ENCODE measurements at regions not wholly inside any gene's neighbourhood (a gene's known extent, or its start where the extent isn't known, plus 50 kb on each side); places are given as distances from the start of the nearest gene placed in this dataset.
"Not testable (repeated sequence)": the region's sequence is repeated elsewhere in the genome, so short reads cannot be mapped to it uniquely, and the experiment has no call there.

DNA sequence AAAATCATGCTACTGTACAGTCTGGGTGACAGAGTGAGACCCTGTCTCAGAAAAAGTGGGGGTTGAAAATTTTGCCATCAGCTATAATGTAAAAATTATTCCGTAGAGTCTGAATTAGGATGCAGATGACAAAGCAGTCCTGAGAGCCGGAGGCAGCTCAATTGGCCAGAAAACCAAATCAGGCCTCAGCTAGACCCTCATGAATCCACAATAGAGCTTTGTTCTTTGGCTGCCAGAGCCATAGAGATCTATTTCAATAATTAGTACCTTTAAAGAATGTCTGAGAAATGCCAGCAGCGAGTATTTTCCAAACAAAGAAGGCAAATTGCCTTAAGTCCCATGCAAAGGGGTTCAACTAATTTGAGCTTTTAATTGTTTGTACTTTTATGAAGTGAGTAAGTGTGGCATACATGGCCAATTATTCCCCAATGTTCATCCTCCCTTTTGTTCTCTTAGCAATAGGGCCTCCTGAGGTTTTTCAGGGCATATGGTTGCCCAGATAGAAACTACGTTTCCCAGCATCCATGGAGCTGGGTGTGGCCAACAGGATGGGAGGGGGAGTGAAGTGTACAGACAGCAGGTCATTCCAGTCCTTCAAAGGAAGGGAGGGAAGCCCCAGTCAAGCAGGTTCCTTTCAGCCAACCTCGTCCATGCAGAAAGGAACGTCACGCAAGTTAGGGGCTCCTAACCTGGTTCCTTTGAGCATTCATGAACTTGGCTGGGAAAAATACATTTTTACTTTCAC is 211.3 kb upstream of the APCDD1 start:
- DNase-seq (ENCODE audit: low read depth in 2 of 3, low spot score in 1 of 3): no peak

GRCh38 chr18:10244341-10244740 is 210.1 kb upstream of the APCDD1 start:
- no peak for DNase-seq (ENCODE audit: low read depth in 2 of 3, low spot score in 1 of 3)

GRCh38 chr18:10245031-10245845 is 209.2 kb upstream of the APCDD1 start:
- DNase-seq (ENCODE audit: low read depth in 2 of 3, low spot score in 1 of 3): no peak

GRCh38 chr18:10245846-10246175 is 208.6 kb upstream of the APCDD1 start:
- DNase-seq (ENCODE audit: low read depth in 2 of 3, low spot score in 1 of 3): no peak

DNA sequence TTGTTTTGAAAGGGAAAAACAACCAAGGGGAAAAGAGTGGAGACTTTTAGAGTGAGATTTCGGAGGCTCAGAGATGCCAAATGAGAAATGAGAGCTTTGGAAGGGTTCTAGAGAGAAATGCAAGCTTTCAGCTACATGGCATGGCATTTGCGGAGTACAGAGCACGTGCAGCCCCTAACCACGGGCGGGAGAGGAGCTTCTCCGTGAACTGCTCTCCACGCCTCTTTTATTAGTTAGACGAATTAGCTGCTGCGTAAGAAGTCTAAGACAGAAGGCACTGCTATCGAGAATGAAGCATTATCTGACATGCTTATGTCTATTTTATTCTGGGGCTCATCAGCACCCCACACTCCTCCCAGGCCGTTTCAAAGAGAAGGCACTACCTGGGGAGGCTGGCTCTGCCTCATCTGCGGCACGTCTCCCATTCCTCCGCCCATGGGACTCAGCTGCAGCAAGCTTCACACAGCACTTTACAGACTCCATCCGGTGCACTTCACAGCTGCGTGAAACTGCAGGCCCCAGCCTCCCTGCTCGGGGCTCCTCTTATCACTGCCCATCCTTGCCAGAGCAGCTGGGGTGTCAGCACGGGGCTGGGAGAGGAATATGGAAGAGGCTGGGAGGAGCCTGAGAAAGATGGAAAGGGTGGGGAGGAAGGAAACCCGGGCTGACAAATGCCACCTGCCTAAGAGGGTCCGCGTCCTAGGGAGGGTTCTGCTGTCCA is 207.3 kb upstream of the APCDD1 start:
- DNase-seq (ENCODE audit: low read depth in 2 of 3, low spot score in 1 of 3): no peak

DNA sequence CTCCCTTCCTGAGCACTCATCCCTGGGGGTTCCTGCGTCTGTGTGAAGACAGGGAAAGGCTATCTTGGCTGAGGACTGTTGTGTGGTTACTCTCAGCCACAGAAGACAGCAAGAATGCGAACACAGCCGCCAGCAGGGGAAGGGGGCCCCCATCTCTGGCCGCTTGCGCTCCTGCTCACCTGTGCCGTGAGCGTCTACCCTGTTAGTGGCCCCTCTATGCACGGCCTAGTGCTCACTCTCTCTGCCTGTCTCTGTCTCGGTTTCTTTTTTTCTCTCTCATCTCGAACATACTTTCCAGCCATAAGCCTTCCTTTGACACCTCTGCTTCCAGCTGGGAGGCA is 206.7 kb upstream of the APCDD1 start:
- no peak for DNase-seq (ENCODE audit: low read depth in 2 of 3, low spot score in 1 of 3)

DNA sequence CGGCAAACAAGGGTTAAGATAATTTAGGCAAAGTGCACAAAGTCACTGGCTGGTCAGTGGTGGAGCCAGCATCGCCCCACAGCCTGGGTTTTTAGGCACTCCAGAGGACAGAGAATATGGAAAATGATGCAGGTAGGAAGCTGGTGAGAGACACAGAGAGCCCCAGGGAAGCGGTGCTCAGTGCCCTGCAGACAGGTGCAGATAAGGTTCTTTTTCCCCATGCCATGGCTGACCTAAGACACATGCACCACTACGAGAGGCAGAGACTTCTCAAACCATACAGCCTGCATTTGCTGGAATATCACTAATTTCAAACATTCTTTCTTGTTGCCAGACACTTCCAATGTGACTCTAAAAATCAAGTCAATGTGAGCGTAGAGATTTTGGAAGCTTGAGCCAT is 205.7 kb upstream of the APCDD1 start:
- DNase-seq (ENCODE audit: low read depth in 2 of 3, low spot score in 1 of 3): no peak

DNA sequence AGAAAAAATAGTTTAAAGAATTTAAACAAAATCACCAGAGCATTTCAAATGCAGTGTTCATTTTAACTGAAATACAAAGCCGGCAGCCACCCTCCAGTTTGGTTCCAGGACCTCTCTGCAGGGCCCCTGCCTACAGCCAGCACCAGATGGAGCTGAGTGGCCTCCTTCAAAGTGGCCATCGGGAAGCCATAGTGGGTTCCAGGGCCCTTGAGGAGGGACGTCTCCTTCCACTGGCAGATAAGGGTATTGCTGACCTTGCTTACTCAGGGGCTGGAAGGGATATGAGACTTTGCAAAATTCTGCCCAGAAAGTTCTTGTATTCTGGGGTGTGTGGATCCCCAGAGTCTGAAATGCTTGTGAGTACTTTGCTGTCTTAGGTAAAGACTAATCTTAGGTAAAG is 205.2 kb upstream of the APCDD1 start:
- no peak for DNase-seq (ENCODE audit: low read depth in 2 of 3, low spot score in 1 of 3)

GRCh38 chr18:10249801-10250200 is 204.6 kb upstream of the APCDD1 start:
- no peak for DNase-seq (ENCODE audit: low read depth in 2 of 3, low spot score in 1 of 3)

- no peak for DNase-seq (ENCODE audit: low read depth in 2 of 3, low spot score in 1 of 3)
Observed at GRCh38 chr18:10252494-10252893, 201.9 kb upstream of the APCDD1 start.

- DNase-seq (ENCODE audit: low read depth in 2 of 3, low spot score in 1 of 3): no peak
Observed at GRCh38 chr18:10252952-10253705, 201.3 kb upstream of the APCDD1 start.

- DNase-seq (ENCODE audit: low read depth in 2 of 3, low spot score in 1 of 3): not testable (repeated sequence)
Observed at GRCh38 chr18:10256276-10256675, 198.2 kb upstream of the APCDD1 start.

DNA sequence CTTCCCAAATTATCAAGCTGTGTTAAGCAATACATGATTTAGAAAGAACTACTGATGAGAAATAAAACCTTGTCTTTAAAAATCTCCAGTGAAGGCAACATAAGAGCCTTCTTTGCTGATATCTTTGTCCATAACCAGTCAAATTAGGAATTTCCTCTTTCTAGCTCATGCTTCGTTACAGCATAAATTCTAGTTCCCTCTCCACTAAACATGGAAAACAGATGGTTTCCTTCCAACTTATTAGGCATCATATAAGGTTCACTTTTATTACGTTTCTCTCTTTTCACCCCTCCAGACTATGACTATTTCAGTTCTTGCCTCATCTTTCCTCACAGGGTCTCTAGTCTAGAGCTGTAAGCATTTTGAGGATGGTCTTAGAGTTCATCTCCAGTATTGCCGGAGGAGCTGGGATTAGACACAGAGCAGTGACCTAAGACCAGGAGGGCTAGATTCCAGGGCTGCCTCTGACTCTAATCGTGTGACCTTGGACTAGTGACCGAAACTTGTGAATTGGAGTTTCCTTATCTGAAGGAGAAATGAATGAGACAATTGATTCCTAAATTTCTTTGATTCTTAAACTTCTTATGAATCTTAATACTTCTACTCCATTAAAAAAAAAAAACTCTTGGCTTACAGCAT is 195.5 kb upstream of the APCDD1 start:
- no peak for DNase-seq (ENCODE audit: low read depth in 2 of 3, low spot score in 1 of 3)

GRCh38 chr18:10259901-10260300 is 194.5 kb upstream of the APCDD1 start:
- no peak for DNase-seq (ENCODE audit: low read depth in 2 of 3, low spot score in 1 of 3)

DNA sequence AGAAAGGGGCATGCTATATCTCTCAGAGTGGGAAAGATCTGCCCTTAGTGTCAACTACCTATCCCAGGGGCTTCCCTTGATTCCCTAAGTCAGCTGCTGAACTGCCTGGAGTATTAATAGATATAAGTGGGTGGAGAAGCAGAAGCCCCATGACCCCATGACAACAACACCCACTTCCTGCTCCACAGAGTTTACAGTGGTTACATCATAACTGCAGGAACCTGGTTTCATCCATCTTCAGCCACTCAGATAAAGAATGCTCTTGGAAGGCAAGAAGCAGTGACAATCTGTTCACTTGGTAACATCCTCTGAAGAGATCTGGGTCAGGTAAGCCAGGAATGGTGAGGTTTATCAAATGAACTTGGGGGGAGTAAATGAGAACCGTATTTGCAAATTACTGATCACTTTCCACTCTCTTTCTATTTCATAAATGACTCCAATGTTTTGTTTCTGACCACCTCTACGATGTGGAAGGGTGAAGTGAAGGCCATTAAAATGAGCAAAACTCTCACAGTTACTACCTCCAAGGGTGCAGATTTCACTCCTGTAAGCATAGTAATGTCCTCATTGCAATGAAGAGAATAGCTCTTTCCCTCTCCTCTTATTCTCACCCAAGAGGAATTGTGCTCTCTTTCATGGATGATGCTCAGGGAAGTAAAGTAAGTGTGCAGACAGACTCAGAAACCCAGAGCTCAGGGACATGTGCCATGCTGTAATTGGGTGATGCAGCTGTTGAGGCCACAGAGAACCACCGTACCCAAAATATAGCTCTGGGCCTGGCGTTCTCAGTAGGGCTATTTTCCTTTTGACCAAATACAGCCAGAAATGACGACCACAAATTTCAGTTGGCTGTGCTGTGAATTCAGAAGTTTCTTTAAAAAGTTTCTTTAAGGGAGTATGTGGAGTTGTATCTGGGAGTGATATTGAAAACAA is 192.8 kb upstream of the APCDD1 start:
- no peak for DNase-seq (ENCODE audit: low read depth in 2 of 3, low spot score in 1 of 3)

GRCh38 chr18:10262566-10262965 is 191.9 kb upstream of the APCDD1 start:
- no peak for DNase-seq (ENCODE audit: low read depth in 2 of 3, low spot score in 1 of 3)

- DNase-seq (ENCODE audit: low read depth in 2 of 3, low spot score in 1 of 3): no peak
Observed at GRCh38 chr18:10264260-10264659, 190.2 kb upstream of the APCDD1 start.

DNA sequence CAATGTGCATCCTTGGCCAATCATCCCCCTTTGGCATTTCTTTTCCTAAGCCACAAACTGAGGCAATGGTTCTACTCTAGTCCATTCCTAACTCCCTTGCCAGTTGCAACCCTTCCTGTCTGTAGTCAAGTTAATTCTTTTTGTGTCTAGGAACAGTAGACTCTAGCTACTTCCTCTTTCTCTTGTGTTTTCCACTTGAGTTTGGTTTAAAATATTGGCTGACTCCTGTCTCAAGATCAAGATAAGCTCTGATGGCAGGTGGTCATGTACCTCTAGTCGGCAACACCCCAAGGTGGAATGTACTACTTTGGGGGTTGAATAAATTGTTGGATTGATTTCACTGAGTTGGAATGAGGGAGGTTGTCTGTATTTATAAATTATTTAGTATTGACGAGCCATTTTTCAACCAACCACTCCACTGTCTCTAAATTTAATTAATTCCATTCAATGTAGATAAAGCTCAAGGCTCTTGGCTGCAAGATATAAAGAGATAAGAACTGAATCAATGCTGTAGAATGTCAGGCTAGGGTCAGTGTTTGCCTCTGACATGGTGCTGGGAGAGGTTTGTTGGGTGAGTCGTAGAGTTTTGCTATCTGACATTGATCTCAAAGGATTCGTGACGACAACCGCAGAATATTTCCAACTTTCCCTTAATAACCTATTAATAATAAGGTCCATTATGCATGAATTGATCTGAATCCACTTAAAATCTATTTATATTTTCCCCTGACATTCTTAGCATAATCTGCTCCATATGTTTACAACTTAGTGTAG is 188.7 kb upstream of the APCDD1 start:
- no peak for DNase-seq (ENCODE audit: low read depth in 2 of 3, low spot score in 1 of 3)

- no peak for DNase-seq (ENCODE audit: low read depth in 2 of 3, low spot score in 1 of 3)
Observed at GRCh38 chr18:10266334-10266590, 188.2 kb upstream of the APCDD1 start.
